ENCODE measurements at regions not wholly inside any gene's neighbourhood (a gene's known extent, or its start where the extent isn't known, plus 50 kb on each side); places are given as distances from the start of the nearest gene placed in this dataset.
"Not testable (repeated sequence)": the region's sequence is repeated elsewhere in the genome, so short reads cannot be mapped to it uniquely, and the experiment has no call there.

DNA sequence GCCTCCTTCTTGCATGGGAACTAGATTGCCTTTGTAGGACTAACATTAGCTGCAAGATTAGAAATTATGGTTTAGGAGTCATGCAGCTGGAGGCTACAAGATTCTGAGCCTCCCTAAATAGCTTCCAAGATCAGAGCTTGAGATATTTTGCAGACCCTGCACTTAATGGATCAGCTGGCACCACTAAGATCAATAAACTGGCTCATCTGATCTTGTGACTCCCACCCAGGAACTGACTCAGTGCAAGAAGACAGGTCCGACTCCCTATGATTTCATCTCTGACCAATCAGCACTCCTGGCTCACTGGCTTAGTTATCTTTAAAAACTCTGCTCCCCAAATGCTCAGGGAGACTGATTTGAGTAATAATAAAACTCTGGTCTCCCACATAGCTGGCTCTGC is 71.4 kb upstream of the CSF1 start:
- not testable (repeated sequence) for TF ChIP-seq ZFX (IDR thresholded peaks at IDR 0.05)
- TF ChIP-seq, protein P1, sequence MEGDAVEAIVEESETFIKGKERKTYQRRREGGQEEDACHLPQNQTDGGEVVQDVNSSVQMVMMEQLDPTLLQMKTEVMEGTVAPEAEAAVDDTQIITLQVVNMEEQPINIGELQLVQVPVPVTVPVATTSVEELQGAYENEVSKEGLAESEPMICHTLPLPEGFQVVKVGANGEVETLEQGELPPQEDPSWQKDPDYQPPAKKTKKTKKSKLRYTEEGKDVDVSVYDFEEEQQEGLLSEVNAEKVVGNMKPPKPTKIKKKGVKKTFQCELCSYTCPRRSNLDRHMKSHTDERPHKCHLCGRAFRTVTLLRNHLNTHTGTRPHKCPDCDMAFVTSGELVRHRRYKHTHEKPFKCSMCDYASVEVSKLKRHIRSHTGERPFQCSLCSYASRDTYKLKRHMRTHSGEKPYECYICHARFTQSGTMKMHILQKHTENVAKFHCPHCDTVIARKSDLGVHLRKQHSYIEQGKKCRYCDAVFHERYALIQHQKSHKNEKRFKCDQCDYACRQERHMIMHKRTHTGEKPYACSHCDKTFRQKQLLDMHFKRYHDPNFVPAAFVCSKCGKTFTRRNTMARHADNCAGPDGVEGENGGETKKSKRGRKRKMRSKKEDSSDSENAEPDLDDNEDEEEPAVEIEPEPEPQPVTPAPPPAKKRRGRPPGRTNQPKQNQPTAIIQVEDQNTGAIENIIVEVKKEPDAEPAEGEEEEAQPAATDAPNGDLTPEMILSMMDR (conservative IDR thresholded peaks at IDR 0.05), result not testable (repeated sequence)

Measured in C4-2B (cell line).